ENCODE measurements at regions not wholly inside any gene's neighbourhood (a gene's known extent, or its start where the extent isn't known, plus 50 kb on each side); places are given as distances from the start of the nearest gene placed in this dataset.

DNA sequence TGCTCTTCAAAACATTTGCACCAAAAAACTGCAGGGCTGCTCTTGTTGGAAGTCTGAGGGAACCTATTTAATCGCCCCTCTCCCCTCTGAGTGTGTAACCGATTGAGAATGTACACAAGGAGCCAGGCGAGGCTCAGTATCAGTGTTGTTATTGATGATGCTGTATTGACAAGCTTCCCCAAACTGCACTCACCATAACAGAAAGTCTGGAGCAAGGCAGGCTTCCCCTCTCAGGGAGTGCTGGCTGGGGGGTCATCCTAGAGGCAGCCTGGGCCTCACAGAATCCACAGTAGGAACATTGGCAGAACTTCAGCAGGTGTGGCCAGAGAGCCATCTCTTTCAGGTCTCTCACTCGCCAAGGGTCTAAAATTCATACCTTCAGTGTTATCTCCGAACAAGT lies 58.1 kb upstream of the TUNAR start:
- no peak for DNase-seq (ENCODE audit: low spot score)
- TF ChIP-seq, protein P1, sequence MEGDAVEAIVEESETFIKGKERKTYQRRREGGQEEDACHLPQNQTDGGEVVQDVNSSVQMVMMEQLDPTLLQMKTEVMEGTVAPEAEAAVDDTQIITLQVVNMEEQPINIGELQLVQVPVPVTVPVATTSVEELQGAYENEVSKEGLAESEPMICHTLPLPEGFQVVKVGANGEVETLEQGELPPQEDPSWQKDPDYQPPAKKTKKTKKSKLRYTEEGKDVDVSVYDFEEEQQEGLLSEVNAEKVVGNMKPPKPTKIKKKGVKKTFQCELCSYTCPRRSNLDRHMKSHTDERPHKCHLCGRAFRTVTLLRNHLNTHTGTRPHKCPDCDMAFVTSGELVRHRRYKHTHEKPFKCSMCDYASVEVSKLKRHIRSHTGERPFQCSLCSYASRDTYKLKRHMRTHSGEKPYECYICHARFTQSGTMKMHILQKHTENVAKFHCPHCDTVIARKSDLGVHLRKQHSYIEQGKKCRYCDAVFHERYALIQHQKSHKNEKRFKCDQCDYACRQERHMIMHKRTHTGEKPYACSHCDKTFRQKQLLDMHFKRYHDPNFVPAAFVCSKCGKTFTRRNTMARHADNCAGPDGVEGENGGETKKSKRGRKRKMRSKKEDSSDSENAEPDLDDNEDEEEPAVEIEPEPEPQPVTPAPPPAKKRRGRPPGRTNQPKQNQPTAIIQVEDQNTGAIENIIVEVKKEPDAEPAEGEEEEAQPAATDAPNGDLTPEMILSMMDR (IDR thresholded peaks at IDR 0.05; ENCODE audit: poor library complexity, severe bottlenecking): no peak
- Histone ChIP-seq H3K4me1 (ENCODE audit: insufficient read depth, poor library complexity, severe bottlenecking) (no peaks in the 10 kb centered on the region), H3K4me3 (ENCODE audit: severe bottlenecking) (no peak overlapping the region), H3K9me3 (ENCODE audit: severe bottlenecking) (no peaks in the 10 kb centered on the region), H3K36me3 (ENCODE audit: low read depth) (no peaks in the 10 kb centered on the region), H3K27me3 (ENCODE audit: insufficient read depth, poor library complexity, severe bottlenecking) (peaks cover 19% of the 10 kb centered on the region), H3K27ac (ENCODE audit: poor library complexity, severe bottlenecking) (no peak overlapping the region)
- no peak for ATAC-seq (ENCODE audit: low read depth)

- H3K4me3 ChIP-seq (ENCODE audit: severe bottlenecking): no peak overlapping the region
- peaks cover 19% of the 10 kb centered on the region for H3K27me3 ChIP-seq (ENCODE audit: insufficient read depth, poor library complexity, severe bottlenecking)
- H3K4me1 ChIP-seq (ENCODE audit: insufficient read depth, poor library complexity, severe bottlenecking): no peaks in the 10 kb centered on the region
- ATAC-seq (ENCODE audit: low read depth): no peak
- no peak overlapping the region for H3K27ac ChIP-seq (ENCODE audit: poor library complexity, severe bottlenecking)
- no peaks in the 10 kb centered on the region for H3K36me3 ChIP-seq (ENCODE audit: low read depth)
- DNase-seq (ENCODE audit: low spot score): no peak
- no peaks in the 10 kb centered on the region for H3K9me3 ChIP-seq (ENCODE audit: severe bottlenecking)
- TF ChIP-seq, protein P1 (IDR thresholded peaks at IDR 0.05; ENCODE audit: poor library complexity, severe bottlenecking): no peak
Measured at GRCh38 chr14:95817271-95817670, 59.4 kb upstream of the TUNAR start.

DNA sequence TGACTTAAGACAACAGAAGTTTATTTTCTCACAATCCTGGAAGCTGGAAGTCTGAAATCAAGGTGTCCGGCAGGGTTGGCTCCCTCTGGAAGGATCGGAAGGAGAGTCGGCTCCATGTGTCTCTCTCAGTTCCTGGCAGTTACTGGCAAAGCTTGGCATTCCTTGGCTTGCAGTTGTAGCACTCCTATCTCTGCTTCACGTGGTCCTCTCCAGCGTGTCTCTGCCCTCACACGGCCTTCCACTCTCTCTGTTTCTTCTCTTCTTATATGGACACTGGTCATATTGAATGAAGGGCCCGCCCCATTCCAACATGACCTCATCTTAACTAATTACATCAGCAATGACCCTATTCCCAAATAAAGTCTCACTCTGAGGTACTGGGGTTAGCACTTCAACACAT lies 60.1 kb upstream of the TUNAR start:
- no peak for DNase-seq (ENCODE audit: low spot score)
- no peaks in the 10 kb centered on the region for H3K4me1 ChIP-seq (ENCODE audit: insufficient read depth, poor library complexity, severe bottlenecking)
- ATAC-seq (ENCODE audit: low read depth): no peak
- no peaks in the 10 kb centered on the region for H3K36me3 ChIP-seq (ENCODE audit: low read depth)
- H3K27ac ChIP-seq (ENCODE audit: poor library complexity, severe bottlenecking): no peak overlapping the region
- peaks cover 19% of the 10 kb centered on the region for H3K27me3 ChIP-seq (ENCODE audit: insufficient read depth, poor library complexity, severe bottlenecking)
- TF ChIP-seq, protein P1 (IDR thresholded peaks at IDR 0.05; ENCODE audit: poor library complexity, severe bottlenecking): no peak
- H3K4me3 ChIP-seq (ENCODE audit: severe bottlenecking): no peak overlapping the region
- H3K9me3 ChIP-seq (ENCODE audit: severe bottlenecking): no peaks in the 10 kb centered on the region

DNA sequence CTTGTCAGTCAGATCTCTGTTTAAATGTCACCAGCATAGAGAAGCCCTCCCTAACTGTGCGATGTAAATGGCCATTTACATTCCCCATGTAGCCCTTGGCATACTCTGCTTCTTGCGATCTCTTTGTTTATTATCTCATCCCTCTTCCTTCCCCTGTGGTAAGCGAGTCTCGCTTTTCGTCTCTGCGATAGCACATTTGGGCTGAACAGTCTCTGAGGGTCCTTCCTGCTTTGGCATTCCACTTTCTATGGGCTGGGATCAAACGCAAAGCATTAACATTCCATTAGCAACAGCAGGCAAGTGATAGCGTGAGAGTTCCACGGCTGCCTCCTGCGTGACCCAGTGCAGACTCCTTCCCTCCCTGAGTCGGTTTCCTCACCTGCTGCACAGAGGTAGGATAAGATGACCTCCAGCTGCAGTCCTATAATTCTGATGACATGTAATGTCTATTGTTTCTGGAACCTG lies 61.4 kb upstream of the TUNAR start:
- TF ChIP-seq, protein P1 (IDR thresholded peaks at IDR 0.05; ENCODE audit: poor library complexity, severe bottlenecking): no peak

GRCh38 chr14:95814363-95815225 lies 62.0 kb upstream of the TUNAR start:
- Histone ChIP-seq H3K9me3 (ENCODE audit: severe bottlenecking) (no peaks in the 10 kb centered on the region), H3K4me3 (ENCODE audit: severe bottlenecking) (no peak overlapping the region), H3K36me3 (ENCODE audit: low read depth) (no peaks in the 10 kb centered on the region), H3K4me1 (ENCODE audit: insufficient read depth, poor library complexity, severe bottlenecking) (no peaks in the 10 kb centered on the region), H3K27ac (ENCODE audit: poor library complexity, severe bottlenecking) (no peak overlapping the region), H3K27me3 (ENCODE audit: insufficient read depth, poor library complexity, severe bottlenecking) (peaks cover 20% of the 10 kb centered on the region)
- TF ChIP-seq, protein P1 (IDR thresholded peaks at IDR 0.05; ENCODE audit: poor library complexity, severe bottlenecking): no peak
- ATAC-seq (ENCODE audit: low read depth) (peak; percentile 40; the same call in 1 of the 3 replicates), DNase-seq (ENCODE audit: low spot score) (no peak)

More for the DNA sequence above, 61.4 kb upstream of the TUNAR start:
- ATAC-seq (ENCODE audit: low read depth) (no peak), DNase-seq (ENCODE audit: low spot score) (no peak)
- no peaks in the 10 kb centered on the region for H3K4me1 ChIP-seq (ENCODE audit: insufficient read depth, poor library complexity, severe bottlenecking)
- H3K9me3 ChIP-seq (ENCODE audit: severe bottlenecking): no peaks in the 10 kb centered on the region
- peaks cover 13% of the 10 kb centered on the region for H3K27me3 ChIP-seq (ENCODE audit: insufficient read depth, poor library complexity, severe bottlenecking)
- H3K4me3 ChIP-seq (ENCODE audit: severe bottlenecking): no peak overlapping the region
- H3K36me3 ChIP-seq (ENCODE audit: low read depth): no peaks in the 10 kb centered on the region
- no peak overlapping the region for H3K27ac ChIP-seq (ENCODE audit: poor library complexity, severe bottlenecking)

Measured in RWPE2 (cell line).